ENCODE measurements at regions not wholly inside any gene's neighbourhood (a gene's known extent, or its start where the extent isn't known, plus 50 kb on each side); places are given as distances from the start of the nearest gene placed in this dataset.

DNA sequence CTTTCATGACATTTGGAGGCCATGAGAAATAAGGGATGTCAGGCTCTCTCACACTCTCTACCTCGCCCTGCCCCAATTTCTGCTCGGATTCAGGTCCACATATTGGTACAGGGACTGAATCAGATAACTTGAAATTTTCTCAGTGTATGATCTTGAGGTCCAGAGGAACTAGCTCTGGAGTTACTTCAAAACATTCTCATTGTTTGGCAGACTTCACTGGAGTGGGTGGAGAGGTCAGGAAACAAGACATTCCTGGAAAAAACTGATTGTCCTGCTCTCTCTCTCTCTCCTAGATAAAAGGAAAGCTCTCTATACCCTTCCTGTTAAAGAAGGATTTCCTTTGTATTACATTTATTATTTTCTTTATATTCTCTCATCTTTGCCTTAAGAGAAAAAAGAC lies 428.1 kb upstream of the DACH1 start:
- Histone ChIP-seq H3K36me3 (ENCODE audit: control insufficient read depth, insufficient read depth, low read length) (no peaks in the 10 kb centered on the region), H3K27me3 (ENCODE audit: control insufficient read depth, insufficient read depth, low read length) (no peaks in the 10 kb centered on the region), H3K4me3 (ENCODE audit: low read depth, low read length) (no peak overlapping the region)
- CTCF ChIA-PET = interaction anchor here (2.4 kb wide), 1 partner anchor 10 kb away, joined by 7 read pairs; no protein-coding TSS in a partner anchor
- POLR2A ChIA-PET = no interaction called here
- DNase-seq (ENCODE audit: low read depth) = no peak
- TF ChIP-seq CTCF (IDR thresholded peaks at IDR 0.05; ENCODE audit: insufficient read depth, low read depth, low read length) = no peak

GRCh38 chr13:72293206-72293605 lies 426.2 kb upstream of the DACH1 start:
- CTCF ChIA-PET = interaction anchor here (2.4 kb wide), 1 partner anchor 8 kb away, joined by 7 read pairs; no protein-coding TSS in a partner anchor

DNA sequence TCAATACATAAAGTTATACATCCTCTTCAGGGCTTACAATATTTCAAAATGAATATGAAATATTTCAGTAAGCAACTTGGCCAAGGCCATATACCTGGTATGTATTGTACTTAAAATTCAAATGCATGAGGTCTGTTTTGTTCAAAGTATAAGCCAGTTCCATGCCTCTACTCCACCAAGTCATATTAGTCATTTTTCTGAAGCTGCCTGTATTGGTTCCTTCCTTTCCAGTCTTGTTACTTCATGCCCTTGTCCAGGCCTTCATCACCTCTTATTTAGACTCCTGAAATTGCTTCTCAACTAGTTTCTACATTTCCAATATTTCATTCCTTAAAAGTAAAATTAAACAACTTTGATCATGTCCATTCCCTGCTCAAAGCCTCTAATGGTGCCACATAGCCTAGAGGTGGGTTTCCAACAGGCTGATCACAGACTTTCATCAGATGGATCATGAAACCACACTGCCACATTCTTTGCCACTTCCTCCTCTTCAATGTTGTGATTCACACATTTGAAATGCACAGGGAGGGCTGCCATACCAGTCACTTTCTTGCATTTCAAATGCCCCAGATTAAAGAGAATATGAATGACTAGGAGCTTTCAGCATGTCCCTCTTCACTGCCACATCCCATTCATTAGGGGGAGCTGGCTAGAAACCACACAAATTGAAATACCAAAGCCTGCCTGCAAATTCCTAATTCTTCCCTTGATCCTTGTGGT lies 424.1 kb upstream of the DACH1 start:
- H3K27me3 ChIP-seq (ENCODE audit: control insufficient read depth, insufficient read depth, low read length) = no peaks in the 10 kb centered on the region
- POLR2A ChIA-PET = no interaction called here
- peak; percentile 16 for DNase-seq (ENCODE audit: low read depth)

More at GRCh38 chr13:72293206-72293605, 426.2 kb upstream of the DACH1 start:
- no peak for TF ChIP-seq CTCF (IDR thresholded peaks at IDR 0.05; ENCODE audit: insufficient read depth, low read depth, low read length)
- DNase-seq (ENCODE audit: low read depth) = no peak
- H3K4me3 ChIP-seq (ENCODE audit: low read depth, low read length) = no peak overlapping the region
- H3K36me3 ChIP-seq (ENCODE audit: control insufficient read depth, insufficient read depth, low read length) = no peaks in the 10 kb centered on the region
- POLR2A ChIA-PET = no interaction called here
- no peaks in the 10 kb centered on the region for H3K27me3 ChIP-seq (ENCODE audit: control insufficient read depth, insufficient read depth, low read length)

GRCh38 chr13:72286421-72286820 lies 419.4 kb upstream of the DACH1 start:
- no peaks in the 10 kb centered on the region for H3K27me3 ChIP-seq (ENCODE audit: control insufficient read depth, insufficient read depth, low read length)
- POLR2A ChIA-PET = no interaction called here
- no peaks in the 10 kb centered on the region for H3K36me3 ChIP-seq (ENCODE audit: control insufficient read depth, insufficient read depth, low read length)
- CTCF ChIA-PET = no interaction called here
- no peak for TF ChIP-seq CTCF (IDR thresholded peaks at IDR 0.05; ENCODE audit: insufficient read depth, low read depth, low read length)
- no peak overlapping the region for H3K4me3 ChIP-seq (ENCODE audit: low read depth, low read length)
- no peak for DNase-seq (ENCODE audit: low read depth)

More for the DNA sequence above, 424.1 kb upstream of the DACH1 start:
- CTCF ChIA-PET = interaction anchor here (1.6 kb wide), 1 partner anchor 10 kb away, joined by 3 read pairs; no protein-coding TSS in a partner anchor
- peak; percentile 21; the same call in 1 of the 2 replicates for TF ChIP-seq CTCF (IDR thresholded peaks at IDR 0.05; ENCODE audit: insufficient read depth, low read depth, low read length)
- Histone ChIP-seq H3K36me3 (ENCODE audit: control insufficient read depth, insufficient read depth, low read length) (no peaks in the 10 kb centered on the region), H3K4me3 (ENCODE audit: low read depth, low read length) (no peak overlapping the region)

DNA sequence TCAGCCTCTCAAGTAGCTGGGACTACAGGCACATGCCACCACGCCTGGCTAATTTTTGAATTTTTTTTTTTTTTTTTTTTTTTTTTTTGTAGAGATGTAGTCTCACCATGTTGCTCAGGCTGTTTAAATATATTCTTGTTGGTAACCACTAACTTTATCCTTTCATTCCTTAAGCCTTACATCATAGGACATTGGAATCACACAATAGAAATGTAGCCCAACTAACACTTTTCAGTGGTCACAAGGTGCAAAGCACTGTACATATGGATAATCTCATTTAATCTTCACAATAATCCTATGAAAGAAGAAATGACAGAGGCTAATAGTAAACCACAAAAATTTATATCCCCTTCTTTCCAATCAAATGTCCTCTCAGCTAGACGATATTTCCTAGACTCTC lies 417.8 kb upstream of the DACH1 start:
- CTCF ChIA-PET = interaction anchor here (1.7 kb wide), 1 partner anchor 10 kb away, joined by 7 read pairs; no protein-coding TSS in a partner anchor
- no peak for TF ChIP-seq CTCF (IDR thresholded peaks at IDR 0.05; ENCODE audit: insufficient read depth, low read depth, low read length)
- DNase-seq (ENCODE audit: low read depth) = no peak

More for the DNA sequence above, 417.8 kb upstream of the DACH1 start:
- H3K36me3 ChIP-seq (ENCODE audit: control insufficient read depth, insufficient read depth, low read length) = no peaks in the 10 kb centered on the region
- POLR2A ChIA-PET = no interaction called here
- no peaks in the 10 kb centered on the region for H3K27me3 ChIP-seq (ENCODE audit: control insufficient read depth, insufficient read depth, low read length)
- H3K4me3 ChIP-seq (ENCODE audit: low read depth, low read length) = no peak overlapping the region
